Liver (tissue), 3 donors: ENCODE measurements at regions not wholly inside any gene's neighbourhood (a gene's known extent, or its start where the extent isn't known, plus 50 kb on each side); places are given as distances from the start of the nearest gene placed in this dataset.

ENCODE experiments used
- CTCF ChIP-seq: fragments of 150-350 bp; IDR thresholded peaks from 2 replicates; pipeline ENCODE4 v1.5.1; 2017; ENCODE audit warnings: improper control_type of control experiment, low read depth, low read length; ENCODE audit not compliant: missing input control
- JUND ChIP-seq, 2 donors: IDR thresholded peaks; 2 replicates each; pipeline ENCODE4 v1.6.1; 2016; ENCODE audit warnings: antibody characterized with exemption in 2 of 2
- MAX ChIP-seq: IDR thresholded peaks from 2 replicates; pipeline ENCODE4 v1.6.1; 2016; ENCODE audit warnings: antibody characterized with exemption
- REST ChIP-seq: IDR thresholded peaks from 2 replicates; pipeline ENCODE4 v1.6.1; 2016; ENCODE audit warnings: antibody characterized with exemption, mild to moderate bottlenecking
- YY1 ChIP-seq: IDR thresholded peaks from 2 replicates; pipeline ENCODE4 v1.6.1; 2016; ENCODE audit warnings: antibody characterized with exemption, mild to moderate bottlenecking
- donor health status: healthy.
- donor health status: healthy.

- TF ChIP-seq JUND (IDR thresholded peaks at IDR 0.05), result no peak
- TF ChIP-seq CTCF, result no peak
- TF ChIP-seq YY1, result no peak
- no peak for TF ChIP-seq MAX
- TF ChIP-seq REST, result no peak
These were observed 56.2 kb upstream of the COL18A1 start for GRCh38 chr21:45348591-45349327.
